OCI-LY3 (cell line): ENCODE measurements at regions not wholly inside any gene's neighbourhood (a gene's known extent, or its start where the extent isn't known, plus 50 kb on each side); places are given as distances from the start of the nearest gene placed in this dataset.

Experiments used
- EZH2phosphoT487 ChIP-seq: fragments of 200-600 bp; shearing (Covaris generic); IDR thresholded peaks from 2 replicates; pipeline ENCODE4 v1.6.1; 2018; ENCODE audit warnings: antibody characterized with exemption, mixed run types, low read depth
- TF ChIP-seq, protein P1 (sequence below): fragments of 200-600, 300-600 bp; sonication (generic); IDR thresholded peaks from 2 replicates; pipeline ENCODE4 v1.5.1; 2014; ENCODE audit warnings: antibody characterized with exemption, low read length, low read depth

GRCh38 chr21:8993284-8993942, 1528.0 kb upstream of the TPTE start:
- TF ChIP-seq, protein P1, sequence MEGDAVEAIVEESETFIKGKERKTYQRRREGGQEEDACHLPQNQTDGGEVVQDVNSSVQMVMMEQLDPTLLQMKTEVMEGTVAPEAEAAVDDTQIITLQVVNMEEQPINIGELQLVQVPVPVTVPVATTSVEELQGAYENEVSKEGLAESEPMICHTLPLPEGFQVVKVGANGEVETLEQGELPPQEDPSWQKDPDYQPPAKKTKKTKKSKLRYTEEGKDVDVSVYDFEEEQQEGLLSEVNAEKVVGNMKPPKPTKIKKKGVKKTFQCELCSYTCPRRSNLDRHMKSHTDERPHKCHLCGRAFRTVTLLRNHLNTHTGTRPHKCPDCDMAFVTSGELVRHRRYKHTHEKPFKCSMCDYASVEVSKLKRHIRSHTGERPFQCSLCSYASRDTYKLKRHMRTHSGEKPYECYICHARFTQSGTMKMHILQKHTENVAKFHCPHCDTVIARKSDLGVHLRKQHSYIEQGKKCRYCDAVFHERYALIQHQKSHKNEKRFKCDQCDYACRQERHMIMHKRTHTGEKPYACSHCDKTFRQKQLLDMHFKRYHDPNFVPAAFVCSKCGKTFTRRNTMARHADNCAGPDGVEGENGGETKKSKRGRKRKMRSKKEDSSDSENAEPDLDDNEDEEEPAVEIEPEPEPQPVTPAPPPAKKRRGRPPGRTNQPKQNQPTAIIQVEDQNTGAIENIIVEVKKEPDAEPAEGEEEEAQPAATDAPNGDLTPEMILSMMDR = no peak
- TF ChIP-seq EZH2phosphoT487 = no peak
